ENCODE measurements at regions not wholly inside any gene's neighbourhood (a gene's known extent, or its start where the extent isn't known, plus 50 kb on each side); places are given as distances from the start of the nearest gene placed in this dataset.

DNA sequence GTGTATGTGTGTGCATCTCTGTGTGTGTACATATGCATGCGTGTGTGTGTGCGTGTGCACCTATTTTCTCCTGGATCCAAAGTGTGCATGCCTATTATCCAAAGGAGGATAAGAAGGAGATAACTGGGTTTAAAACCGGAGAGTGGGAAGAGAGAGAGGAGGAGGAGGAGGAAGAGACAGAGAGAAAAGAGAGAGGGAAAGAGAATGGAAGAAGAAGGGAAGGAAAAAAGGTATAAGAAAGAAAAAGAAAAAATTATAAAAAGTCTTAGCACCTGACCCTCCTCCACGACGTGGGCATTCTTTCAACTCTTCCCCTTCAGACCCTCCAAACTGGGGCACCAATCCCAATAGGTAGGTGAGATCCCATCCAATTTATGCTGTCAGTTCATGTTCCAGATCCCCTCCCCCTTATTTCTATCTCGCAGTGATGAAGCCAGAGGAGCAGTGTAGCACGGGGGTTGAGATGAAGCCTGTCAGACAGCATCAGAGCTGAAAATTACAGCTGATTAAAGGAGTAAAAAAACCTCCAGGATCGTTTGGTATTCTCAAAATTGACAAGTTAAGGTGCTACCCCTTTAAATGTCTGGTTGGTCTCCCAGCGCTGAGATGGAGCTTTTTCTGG lies 386.7 kb upstream of the ATP5MC3 start:
- no peaks in the 10 kb centered on the region for H3K4me1 ChIP-seq
- 86 to 91% methylated on average over 9 of the region's 9 CpGs for WGBS, 2 donors
- H3K36me3 ChIP-seq = no peaks in the 10 kb centered on the region
- H3K4me3 ChIP-seq = no peak overlapping the region
- TF ChIP-seq EP300 (IDR thresholded peaks at IDR 0.05) = no peak
- TF ChIP-seq POLR2A (IDR thresholded peaks at IDR 0.05) = no peak
- TF ChIP-seq, protein P1, sequence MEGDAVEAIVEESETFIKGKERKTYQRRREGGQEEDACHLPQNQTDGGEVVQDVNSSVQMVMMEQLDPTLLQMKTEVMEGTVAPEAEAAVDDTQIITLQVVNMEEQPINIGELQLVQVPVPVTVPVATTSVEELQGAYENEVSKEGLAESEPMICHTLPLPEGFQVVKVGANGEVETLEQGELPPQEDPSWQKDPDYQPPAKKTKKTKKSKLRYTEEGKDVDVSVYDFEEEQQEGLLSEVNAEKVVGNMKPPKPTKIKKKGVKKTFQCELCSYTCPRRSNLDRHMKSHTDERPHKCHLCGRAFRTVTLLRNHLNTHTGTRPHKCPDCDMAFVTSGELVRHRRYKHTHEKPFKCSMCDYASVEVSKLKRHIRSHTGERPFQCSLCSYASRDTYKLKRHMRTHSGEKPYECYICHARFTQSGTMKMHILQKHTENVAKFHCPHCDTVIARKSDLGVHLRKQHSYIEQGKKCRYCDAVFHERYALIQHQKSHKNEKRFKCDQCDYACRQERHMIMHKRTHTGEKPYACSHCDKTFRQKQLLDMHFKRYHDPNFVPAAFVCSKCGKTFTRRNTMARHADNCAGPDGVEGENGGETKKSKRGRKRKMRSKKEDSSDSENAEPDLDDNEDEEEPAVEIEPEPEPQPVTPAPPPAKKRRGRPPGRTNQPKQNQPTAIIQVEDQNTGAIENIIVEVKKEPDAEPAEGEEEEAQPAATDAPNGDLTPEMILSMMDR (IDR thresholded peaks at IDR 0.05) = no peak
- no peak for DNase-seq
- H3K27me3 ChIP-seq = no peaks in the 10 kb centered on the region
- H3K27ac ChIP-seq = no peak overlapping the region
- H3K9me3 ChIP-seq = no peaks in the 10 kb centered on the region
- intact Hi-C loops (cut with DNase I) = no loop called here

DNA sequence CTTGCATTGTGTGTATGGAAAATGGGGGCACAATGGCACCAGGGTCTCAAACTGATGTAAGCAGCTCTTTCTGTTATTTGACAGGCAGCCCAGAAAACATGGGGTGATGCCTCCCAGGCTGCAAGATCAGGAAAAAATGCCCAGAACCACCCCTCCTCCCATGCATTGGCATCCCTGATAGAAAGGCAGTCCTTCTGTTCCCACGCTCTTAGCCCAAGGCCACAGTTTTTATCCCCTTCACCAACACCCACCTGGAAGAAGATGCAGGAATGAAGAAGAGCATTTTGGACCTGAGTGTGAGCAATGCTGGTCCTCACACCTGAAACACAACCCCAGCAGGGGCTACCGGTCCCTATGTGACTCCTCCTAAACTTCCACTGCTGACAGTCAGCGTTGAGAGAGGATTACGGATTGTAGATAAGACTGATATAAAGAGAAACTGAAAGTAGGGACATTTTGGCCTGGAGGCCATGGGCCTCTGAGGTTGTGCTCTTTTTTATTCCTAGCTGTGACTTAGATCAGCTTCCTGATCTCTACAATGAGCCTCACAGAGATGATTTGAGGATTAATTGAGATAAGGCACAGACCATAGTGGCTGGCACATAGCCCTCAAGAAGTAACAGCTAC lies 386.0 kb upstream of the ATP5MC3 start:
- Histone ChIP-seq H3K36me3 (no peaks in the 10 kb centered on the region), H3K27me3 (no peaks in the 10 kb centered on the region), H3K4me1 (no peaks in the 10 kb centered on the region), H3K4me3 (no peak overlapping the region), H3K9me3 (no peaks in the 10 kb centered on the region), H3K27ac (no peak overlapping the region)
- no peak for TF ChIP-seq EP300 (IDR thresholded peaks at IDR 0.05)
- TF ChIP-seq, protein P1 (IDR thresholded peaks at IDR 0.05) = no peak
- no peak for TF ChIP-seq POLR2A (IDR thresholded peaks at IDR 0.05)
- TF ChIP-seq POLR2AphosphoS5 (IDR thresholded peaks at IDR 0.05) = no peak
- intact Hi-C loops (cut with DNase I) = no loop called here
- WGBS, 2 donors = 51 to 63% methylated on average over 4 of the region's 4 CpGs
- no peak for DNase-seq

DNA sequence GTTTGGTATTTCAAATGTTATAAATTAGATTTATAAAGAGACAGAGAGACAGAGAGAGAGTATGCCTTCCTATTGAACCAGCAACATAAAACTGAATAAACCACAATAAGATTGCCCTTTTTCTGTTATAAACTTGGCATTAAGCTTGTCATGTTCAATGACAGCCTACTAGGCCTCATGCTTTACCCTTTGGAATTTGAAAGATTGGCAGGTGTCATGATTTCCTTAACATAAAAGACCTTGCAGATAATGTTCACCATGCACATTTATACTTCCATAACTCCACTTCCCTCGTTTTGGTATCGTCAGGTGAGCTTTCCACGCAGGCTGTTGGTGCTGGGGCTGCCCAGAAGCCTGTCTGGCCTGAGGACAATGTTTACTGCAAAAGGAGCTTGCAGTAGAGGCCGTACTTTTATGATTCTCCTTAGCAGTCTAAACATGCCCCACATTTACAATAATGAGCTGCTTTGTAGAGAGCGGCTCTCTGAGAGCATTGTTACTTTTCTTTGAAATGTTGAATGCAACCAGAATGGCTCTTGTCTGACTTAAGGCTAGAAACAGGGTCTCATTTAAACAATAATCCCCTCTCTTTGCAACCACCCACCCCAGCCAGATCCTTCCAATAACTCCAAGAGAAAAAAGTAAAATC lies 379.1 kb upstream of the ATP5MC3 start:
- TF ChIP-seq EP300 (IDR thresholded peaks at IDR 0.05) (no peak), POLR2A (IDR thresholded peaks at IDR 0.05) (no peak)
- TF ChIP-seq, protein P1 (IDR thresholded peaks at IDR 0.05) = no peak

DNA sequence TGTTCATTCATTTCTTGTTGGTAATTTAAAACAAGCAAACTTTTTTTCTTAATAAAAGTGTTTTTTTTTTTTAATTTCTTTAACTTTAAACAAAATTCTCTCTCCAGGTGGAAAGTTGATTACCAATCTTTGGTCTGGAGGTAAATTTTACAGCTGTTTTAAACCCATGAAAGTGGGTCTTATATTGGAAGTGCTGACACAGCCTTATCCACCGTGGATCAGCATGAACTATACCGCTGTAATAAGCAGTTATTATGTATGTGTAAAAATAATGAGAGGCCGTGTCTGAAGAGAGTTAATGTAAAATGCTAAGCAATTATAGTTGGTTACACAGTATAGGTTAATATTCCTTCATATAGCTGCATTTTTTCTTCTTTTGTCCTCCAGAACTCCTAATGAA lies 378.1 kb upstream of the ATP5MC3 start:
- H3K27ac ChIP-seq = no peak overlapping the region
- WGBS, 2 donors = 88 to 89% methylated on average over 3 of the region's 3 CpGs
- H3K4me3 ChIP-seq = no peak overlapping the region
- no peaks in the 10 kb centered on the region for H3K27me3 ChIP-seq
- TF ChIP-seq, protein P1 (IDR thresholded peaks at IDR 0.05) = no peak
- TF ChIP-seq POLR2AphosphoS5 (IDR thresholded peaks at IDR 0.05) (no peak), EP300 (IDR thresholded peaks at IDR 0.05) (no peak), POLR2A (IDR thresholded peaks at IDR 0.05) (no peak)
- H3K36me3 ChIP-seq = no peaks in the 10 kb centered on the region
- DNase-seq = no peak
- no peaks in the 10 kb centered on the region for H3K4me1 ChIP-seq
- no peaks in the 10 kb centered on the region for H3K9me3 ChIP-seq
- intact Hi-C loops (cut with DNase I) = no loop called here

More for the DNA sequence above, 379.1 kb upstream of the ATP5MC3 start:
- Histone ChIP-seq H3K27me3 (no peaks in the 10 kb centered on the region), H3K9me3 (no peaks in the 10 kb centered on the region), H3K4me3 (no peak overlapping the region), H3K27ac (no peak overlapping the region), H3K36me3 (no peaks in the 10 kb centered on the region), H3K4me1 (no peaks in the 10 kb centered on the region)
- WGBS, 2 donors = 83 to 90% methylated on average over 5 of the region's 5 CpGs
- intact Hi-C loops (cut with DNase I) = no loop called here
- DNase-seq = no peak
